Left lung (tissue), 4 donors: ENCODE measurements at regions not wholly inside any gene's neighbourhood (a gene's known extent, or its start where the extent isn't known, plus 50 kb on each side); places are given as distances from the start of the nearest gene placed in this dataset.
"Not testable (repeated sequence)": the region's sequence is repeated elsewhere in the genome, so short reads cannot be mapped to it uniquely, and the experiment has no call there.

ENCODE experiments used
- ATAC-seq: fragments of 200-7000 bp; cut with Tn5 transposase; one replicate; pipeline ENCODE4 v1.9.1; 2020; ENCODE audit warnings: moderate library complexity
- DNase-seq, 4 donors: peaks; one replicate each; pipeline ENCODE4 v3.0.0-alpha.2; 2013 to 2020
- H3K27ac ChIP-seq, 2 donors: fragments of 200-600 bp; sonication (generic) in 1 of 2; one replicate each; pipeline versions ENCODE4 v1.5.0 to v1.8.0; 2020 to 2021
- H3K27me3 ChIP-seq, 2 donors: fragments of 200-600 bp; sonication (generic) in 1 of 2; one replicate each; pipeline versions ENCODE4 v1.5.0 to v1.8.0; 2020 to 2021
- H3K36me3 ChIP-seq, 2 donors: fragments of 200-600 bp; sonication (generic) in 1 of 2; one replicate each; pipeline versions ENCODE4 v1.5.0 to v1.8.0; 2020 to 2021
- H3K4me1 ChIP-seq, 2 donors: fragments of 200-600 bp; one replicate each; pipeline ENCODE4 v1.8.0; 2021
- H3K4me3 ChIP-seq, 2 donors: fragments of 200-600 bp; sonication (generic) in 1 of 2; one replicate each; pipeline versions ENCODE4 v1.5.0 to v1.8.0; 2020 to 2021; ENCODE audit warnings: mild to moderate bottlenecking in 1 of 2
- H3K9me3 ChIP-seq, 2 donors: fragments of 200-600 bp; sonication (generic) in 1 of 2; one replicate each; pipeline versions ENCODE4 v1.5.0 to v1.8.0; 2020 to 2021
- intact Hi-C, 2 donors: fragments of 100-400 bp; cut with DNase I; formaldehyde crosslinking; loops; one replicate each; pipeline versions ENCODE4 v1.11.2 to v1.14.2; 2022
- TF ChIP-seq, protein P1 (sequence below), 2 donors: fragments of 200-600 bp; sonication (generic) in 1 of 2; IDR thresholded peaks; one replicate each; pipeline versions ENCODE4 v1.5.0 to v1.8.0; 2021; ENCODE audit warnings: antibody characterized with exemption in 2 of 2
- donor health status: DM: no; HTN: yes; CAD: no.
- donor health status: DM: no; HTN: no; CAD: no.

DNA sequence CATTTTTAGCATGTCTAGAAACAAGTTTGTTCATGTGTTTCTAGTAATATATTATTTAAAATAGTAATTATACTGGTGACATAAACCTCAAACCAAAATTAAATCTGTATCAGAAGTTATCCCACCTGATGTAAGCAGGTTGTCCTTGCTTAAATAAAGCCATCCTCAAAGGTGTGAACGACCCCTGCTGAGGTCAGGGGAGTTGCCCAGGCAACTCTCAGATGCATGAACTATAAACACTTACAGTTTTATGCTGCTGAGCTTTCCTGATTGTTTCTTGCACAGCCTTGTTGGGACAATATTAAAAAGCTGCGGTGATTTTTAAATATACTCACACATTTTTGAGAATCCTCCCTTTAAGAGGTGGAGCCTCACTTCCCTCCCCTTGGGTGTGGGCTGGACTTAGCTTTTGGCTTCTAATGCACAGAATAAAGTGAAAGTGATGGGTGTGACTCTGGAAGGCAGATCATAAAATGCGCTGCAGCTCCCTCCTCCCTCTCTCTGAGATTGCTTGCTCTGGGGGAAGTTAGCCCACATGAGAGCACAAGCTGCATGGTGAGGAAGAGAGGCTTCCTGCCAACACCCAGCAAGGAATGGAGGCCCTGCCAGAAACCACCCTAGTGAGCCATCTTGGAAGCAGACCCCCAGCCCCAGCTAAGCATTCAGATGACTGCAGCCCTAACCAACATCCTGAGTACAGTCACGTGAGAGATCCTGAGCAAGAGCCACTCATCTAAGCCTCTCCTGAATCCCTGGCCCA lies 152.7 kb downstream of the SKIDA1 start:
- Histone ChIP-seq H3K4me1 (peaks cover 5 to 9% of the 10 kb centered on the region in 2 donors), H3K9me3 (no peaks in the 10 kb centered on the region), H3K36me3 (no peaks in the 10 kb centered on the region), H3K27ac (peak overlapping the region; percentile 43 to 47), H3K4me3 (no peak overlapping the region), H3K27me3 (no peaks in the 10 kb centered on the region)
- TF ChIP-seq, protein P1, sequence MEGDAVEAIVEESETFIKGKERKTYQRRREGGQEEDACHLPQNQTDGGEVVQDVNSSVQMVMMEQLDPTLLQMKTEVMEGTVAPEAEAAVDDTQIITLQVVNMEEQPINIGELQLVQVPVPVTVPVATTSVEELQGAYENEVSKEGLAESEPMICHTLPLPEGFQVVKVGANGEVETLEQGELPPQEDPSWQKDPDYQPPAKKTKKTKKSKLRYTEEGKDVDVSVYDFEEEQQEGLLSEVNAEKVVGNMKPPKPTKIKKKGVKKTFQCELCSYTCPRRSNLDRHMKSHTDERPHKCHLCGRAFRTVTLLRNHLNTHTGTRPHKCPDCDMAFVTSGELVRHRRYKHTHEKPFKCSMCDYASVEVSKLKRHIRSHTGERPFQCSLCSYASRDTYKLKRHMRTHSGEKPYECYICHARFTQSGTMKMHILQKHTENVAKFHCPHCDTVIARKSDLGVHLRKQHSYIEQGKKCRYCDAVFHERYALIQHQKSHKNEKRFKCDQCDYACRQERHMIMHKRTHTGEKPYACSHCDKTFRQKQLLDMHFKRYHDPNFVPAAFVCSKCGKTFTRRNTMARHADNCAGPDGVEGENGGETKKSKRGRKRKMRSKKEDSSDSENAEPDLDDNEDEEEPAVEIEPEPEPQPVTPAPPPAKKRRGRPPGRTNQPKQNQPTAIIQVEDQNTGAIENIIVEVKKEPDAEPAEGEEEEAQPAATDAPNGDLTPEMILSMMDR (IDR thresholded peaks at IDR 0.05): no peak
- peak in 3 of 4 donors; percentile 63 to 90 (median 80) for DNase-seq
- ATAC-seq: peak; percentile 98
- intact Hi-C loops: no loop called here

DNA sequence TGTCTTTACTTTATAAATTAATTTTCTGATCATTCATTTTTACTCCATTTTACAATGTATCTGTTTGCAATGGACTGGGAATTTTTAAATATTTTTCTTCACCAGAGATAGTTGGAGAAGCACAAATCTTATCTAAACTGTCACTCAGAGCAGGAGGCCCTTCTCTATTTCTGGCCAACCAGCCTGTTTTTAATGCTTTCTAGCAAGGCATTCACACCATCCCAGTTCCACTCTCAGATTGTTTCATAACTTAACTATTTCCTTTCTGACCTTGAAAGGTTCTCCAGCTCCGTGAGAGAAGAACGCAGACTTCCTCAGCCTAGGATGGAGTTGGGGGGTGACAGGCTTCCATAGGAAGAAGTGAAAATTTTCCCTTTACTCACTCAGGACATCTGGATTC lies 155.8 kb downstream of the SKIDA1 start:
- ATAC-seq (no peak), DNase-seq (peak in 1 of 4 donors; percentile 37)
- intact Hi-C loops: no loop called here
- H3K4me1 ChIP-seq: peaks cover 5 to 9% of the 10 kb centered on the region in 2 donors
- H3K27ac ChIP-seq: no peak overlapping the region
- no peaks in the 10 kb centered on the region for H3K9me3 ChIP-seq
- no peak overlapping the region for H3K4me3 ChIP-seq
- TF ChIP-seq, protein P1 (IDR thresholded peaks at IDR 0.05): no peak
- H3K27me3 ChIP-seq: no peaks in the 10 kb centered on the region
- no peaks in the 10 kb centered on the region for H3K36me3 ChIP-seq

DNA sequence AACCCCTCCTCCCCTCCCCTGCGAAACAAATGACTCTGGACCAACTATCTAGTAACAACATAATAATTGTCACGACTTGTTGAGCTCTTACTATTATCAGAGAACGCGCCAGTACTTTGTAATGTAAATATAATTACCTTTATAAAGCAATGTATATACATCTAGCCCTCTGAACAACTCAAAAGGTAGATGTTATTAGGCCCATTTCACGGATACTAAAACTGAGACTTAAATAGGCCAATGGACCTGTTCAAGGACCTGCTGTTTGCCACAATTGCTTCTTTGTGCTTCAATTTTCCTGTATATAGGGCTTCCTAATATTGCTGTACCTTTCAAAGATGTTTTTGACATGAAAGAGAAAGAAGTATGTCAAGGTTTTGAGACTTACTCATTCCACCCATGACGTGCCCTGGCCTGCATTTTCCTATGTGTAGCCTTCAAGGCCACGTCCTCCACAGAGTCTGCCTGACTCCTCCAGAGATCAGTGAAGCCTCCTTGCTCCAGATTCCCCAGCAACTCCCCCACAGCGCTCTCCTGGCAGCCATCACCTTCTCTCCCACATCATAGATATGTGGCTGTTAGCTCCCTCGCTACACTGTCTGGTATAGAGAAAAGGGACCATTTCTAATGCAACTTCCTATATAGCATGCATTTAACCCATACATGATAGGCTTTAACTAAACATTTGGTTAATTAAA lies 156.6 kb downstream of the SKIDA1 start:
- Histone ChIP-seq H3K27me3 (no peaks in the 10 kb centered on the region), H3K36me3 (no peaks in the 10 kb centered on the region), H3K4me1 (peaks cover 5 to 15% of the 10 kb centered on the region in 2 donors), H3K27ac (no peak overlapping the region), H3K9me3 (no peaks in the 10 kb centered on the region), H3K4me3 (no peak overlapping the region)
- TF ChIP-seq, protein P1 (IDR thresholded peaks at IDR 0.05): no peak
- DNase-seq (peak in 1 of 4 donors; percentile 35), ATAC-seq (peak; percentile 17)
- intact Hi-C loops: no loop called here

DNA sequence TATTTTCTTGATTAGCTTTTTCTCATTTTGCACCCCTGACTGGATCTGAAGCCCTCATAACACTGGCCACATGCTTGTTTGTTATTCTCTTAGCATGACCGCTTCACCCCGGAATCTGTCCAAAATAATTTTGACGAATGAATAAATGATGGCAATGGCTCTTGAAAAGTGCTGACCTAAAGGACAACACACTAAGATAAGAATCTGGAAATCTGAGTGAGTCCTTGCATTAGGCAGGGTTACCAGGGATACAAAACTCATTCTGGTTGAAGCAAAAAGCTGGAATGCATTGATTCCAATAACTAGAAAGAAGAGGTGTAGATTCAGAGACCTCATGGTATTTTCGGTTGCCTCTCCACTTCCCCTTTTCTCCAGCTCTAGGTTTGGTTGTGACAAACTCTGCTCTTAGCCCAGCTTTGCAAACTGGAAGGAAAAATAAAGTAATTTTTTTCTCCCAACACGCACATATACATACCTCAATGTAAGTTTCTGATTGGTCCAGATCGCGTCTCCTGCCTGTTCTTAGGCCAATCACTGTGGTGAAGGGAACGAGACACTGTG lies 157.4 kb downstream of the SKIDA1 start:
- H3K36me3 ChIP-seq: no peaks in the 10 kb centered on the region
- intact Hi-C loops: no loop called here
- H3K27ac ChIP-seq: no peak overlapping the region
- DNase-seq: no peak
- H3K9me3 ChIP-seq: no peaks in the 10 kb centered on the region
- TF ChIP-seq, protein P1 (IDR thresholded peaks at IDR 0.05): no peak
- no peaks in the 10 kb centered on the region for H3K27me3 ChIP-seq
- no peak for ATAC-seq
- H3K4me1 ChIP-seq: peaks cover 2 to 13% of the 10 kb centered on the region in 2 donors
- no peak overlapping the region for H3K4me3 ChIP-seq

DNA sequence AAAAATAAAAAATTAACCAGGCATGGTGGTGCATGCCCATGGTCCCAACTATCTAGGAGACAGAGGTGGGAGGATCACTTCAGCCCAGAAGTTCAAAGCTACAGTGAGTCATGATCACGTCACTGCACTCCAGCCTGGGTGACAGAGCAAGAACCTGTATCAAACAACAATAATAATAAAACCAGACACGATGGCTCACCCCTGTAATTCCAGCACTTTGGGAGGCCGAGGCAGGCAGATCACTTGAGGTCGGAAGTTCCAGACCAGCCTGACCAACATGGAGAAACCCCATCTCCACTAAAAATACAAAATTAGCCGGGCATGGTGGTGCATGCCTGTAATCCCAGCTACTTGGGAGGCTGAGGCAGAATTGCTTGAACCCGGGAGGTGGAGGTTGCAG lies 159.4 kb downstream of the SKIDA1 start:
- ATAC-seq, H3K27me3 ChIP-seq, H3K4me3 ChIP-seq, H3K36me3 ChIP-seq, H3K9me3 ChIP-seq, H3K27ac ChIP-seq, intact Hi-C loops, DNase-seq: not testable (repeated sequence)
- H3K4me1 ChIP-seq: peaks cover 0 to 11% of the 10 kb centered on the region in 2 donors
